Breast epithelium (tissue), 3 donors: ENCODE measurements at regions not wholly inside any gene's neighbourhood (a gene's known extent, or its start where the extent isn't known, plus 50 kb on each side); places are given as distances from the start of the nearest gene placed in this dataset.

ENCODE experiments used
- POLR2A ChIP-seq: fragments of 450-650 bp; IDR thresholded peaks from one replicate; pipeline ENCODE4 v1.6.1; 2016; ENCODE audit warnings: antibody characterized with exemption, mild to moderate bottlenecking, moderate library complexity
- TF ChIP-seq, protein P1 (sequence below), 3 donors: fragments of 450-650 bp; IDR thresholded peaks; one replicate each; pipeline ENCODE4 v1.5.1; 2016 to 2017; ENCODE audit warnings: antibody characterized with exemption in 3 of 3, mild to moderate bottlenecking in 3 of 3, moderate library complexity in 3 of 3

DNA sequence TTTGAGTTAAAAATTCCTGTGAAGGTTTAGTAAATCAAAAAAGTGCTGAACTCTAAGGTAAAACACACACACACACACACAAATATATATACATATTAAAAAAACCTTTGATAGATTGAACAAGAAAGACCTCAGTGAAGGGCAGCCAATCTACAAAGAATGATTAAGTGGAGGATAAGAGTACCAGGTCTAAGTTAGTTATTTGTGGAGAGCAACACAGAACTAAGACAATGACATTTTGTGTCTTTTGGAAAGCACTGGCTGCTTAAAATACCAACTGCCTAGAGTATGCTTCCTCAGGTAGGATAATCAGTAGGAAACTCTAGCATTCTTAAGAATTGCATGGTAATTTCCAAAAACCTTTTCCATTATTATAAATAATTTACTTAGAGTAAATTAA is 481.4 kb upstream of the SYT4 start:
- TF ChIP-seq, protein P1, sequence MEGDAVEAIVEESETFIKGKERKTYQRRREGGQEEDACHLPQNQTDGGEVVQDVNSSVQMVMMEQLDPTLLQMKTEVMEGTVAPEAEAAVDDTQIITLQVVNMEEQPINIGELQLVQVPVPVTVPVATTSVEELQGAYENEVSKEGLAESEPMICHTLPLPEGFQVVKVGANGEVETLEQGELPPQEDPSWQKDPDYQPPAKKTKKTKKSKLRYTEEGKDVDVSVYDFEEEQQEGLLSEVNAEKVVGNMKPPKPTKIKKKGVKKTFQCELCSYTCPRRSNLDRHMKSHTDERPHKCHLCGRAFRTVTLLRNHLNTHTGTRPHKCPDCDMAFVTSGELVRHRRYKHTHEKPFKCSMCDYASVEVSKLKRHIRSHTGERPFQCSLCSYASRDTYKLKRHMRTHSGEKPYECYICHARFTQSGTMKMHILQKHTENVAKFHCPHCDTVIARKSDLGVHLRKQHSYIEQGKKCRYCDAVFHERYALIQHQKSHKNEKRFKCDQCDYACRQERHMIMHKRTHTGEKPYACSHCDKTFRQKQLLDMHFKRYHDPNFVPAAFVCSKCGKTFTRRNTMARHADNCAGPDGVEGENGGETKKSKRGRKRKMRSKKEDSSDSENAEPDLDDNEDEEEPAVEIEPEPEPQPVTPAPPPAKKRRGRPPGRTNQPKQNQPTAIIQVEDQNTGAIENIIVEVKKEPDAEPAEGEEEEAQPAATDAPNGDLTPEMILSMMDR (IDR thresholded peaks at IDR 0.05), result no peak
- TF ChIP-seq POLR2A, result no peak
